IMR-90 (cell line): ENCODE measurements at regions not wholly inside any gene's neighbourhood (a gene's known extent, or its start where the extent isn't known, plus 50 kb on each side); places are given as distances from the start of the nearest gene placed in this dataset.

Source experiments
- ATAC-seq: fragments of 200-7000 bp; cut with Tn5 transposase; 2 replicates; pipeline ENCODE4 v1.9.1; 2020; ENCODE audit warnings: low read depth, mild to moderate bottlenecking, moderate library complexity
- BruUV-seq: library from RNA; stranded (reverse); fragments of 400-500 nt; replicated peaks from 2 replicates; lab custom pipeline; 2021; lab: Mats Ljungman, UMichigan
- CTCF ChIA-PET: fragments of 300-600 bp; formaldehyde crosslinking; extraction: SDS; loops from one replicate; lab custom pipeline; 2021; ENCODE audit warnings: antibody characterized with exemption; lab: Yijun Ruan, JAX
- POLR2A ChIA-PET: fragments of 300-600 bp; sonication (Branson Sonifier 250); formaldehyde crosslinking; loops from one replicate; lab custom pipeline; 2022; ENCODE audit warnings: antibody characterized with exemption; ENCODE audit not compliant: unreplicated experiment; lab: Charles Lee
- DNase-seq: peaks from one replicate; pipeline ENCODE4 v3.0.0; 2013
- H2AFZ ChIP-seq: replicated peaks from 2 replicates; pipeline ENCODE3; 2013; ENCODE audit warnings: low read length, mild to moderate bottlenecking; ENCODE audit not compliant: poor library complexity
- H2AK5ac ChIP-seq: 2 replicates; pipeline ENCODE4 v1.6.1; 2013; ENCODE audit warnings: low read depth, low read length, inconsistent platforms
- H2AK9ac ChIP-seq: replicated peaks from 2 replicates; pipeline ENCODE3; 2013; ENCODE audit warnings: mild to moderate bottlenecking, low read depth, low read length, moderate library complexity; ENCODE audit not compliant: poor library complexity
- H2BK120ac ChIP-seq: 2 replicates; pipeline ENCODE4 v1.6.1; 2013; ENCODE audit warnings: low read depth, low read length, inconsistent platforms
- H2BK15ac ChIP-seq: 3 replicates; pipeline ENCODE4 v1.6.1; 2013; ENCODE audit warnings: low read depth, low read length, inconsistent platforms
- H2BK20ac ChIP-seq: 2 replicates; pipeline ENCODE4 v1.6.1; 2013; ENCODE audit warnings: low read depth, mild to moderate bottlenecking, inconsistent platforms, low read length, moderate library complexity
- H2BK5ac ChIP-seq: 2 replicates; pipeline ENCODE4 v1.6.1; 2013; ENCODE audit warnings: mild to moderate bottlenecking, low read depth, low read length, inconsistent platforms; ENCODE audit not compliant: poor library complexity, severe bottlenecking
- H3K14ac ChIP-seq: replicated peaks from 2 replicates; pipeline ENCODE4 v1.6.1; 2013; ENCODE audit warnings: low read depth, low read length, inconsistent platforms
- H3K18ac ChIP-seq: 2 replicates; pipeline ENCODE4 v1.6.1; 2013; ENCODE audit warnings: low read depth, low read length, control low read depth
- H3K23ac ChIP-seq: 2 replicates; pipeline ENCODE4 v1.6.1; 2013; ENCODE audit warnings: low read depth, low read length, inconsistent platforms
- H3K27ac ChIP-seq: 2 replicates; pipeline ENCODE4 v1.5.1; 2013; ENCODE audit warnings: mild to moderate bottlenecking, control low read depth, low read length; ENCODE audit not compliant: insufficient read depth
- H3K27me3 ChIP-seq: 2 replicates; pipeline ENCODE4 v1.6.1; 2013; ENCODE audit warnings: low read length; ENCODE audit not compliant: control insufficient read depth, insufficient read depth
- H3K36me3 ChIP-seq: 2 replicates; pipeline ENCODE4 v1.6.1; 2013; ENCODE audit warnings: low read length, mixed read lengths; ENCODE audit not compliant: control insufficient read depth, insufficient read depth
- H3K4ac ChIP-seq: 2 replicates; pipeline ENCODE4 v1.6.1; 2013; ENCODE audit warnings: low read depth, low read length, inconsistent platforms
- H3K4me1 ChIP-seq: 2 replicates; pipeline ENCODE4 v1.6.1; 2013; ENCODE audit warnings: low read length, mixed read lengths; ENCODE audit not compliant: control insufficient read depth, insufficient read depth
- H3K4me2 ChIP-seq: 2 replicates; pipeline ENCODE4 v1.6.1; 2013; ENCODE audit warnings: low read depth, mild to moderate bottlenecking, control low read depth, low read length, moderate library complexity
- H3K4me3 ChIP-seq: 2 replicates; pipeline ENCODE4 v1.5.1; 2013; ENCODE audit warnings: low read depth, mild to moderate bottlenecking, control low read depth, low read length, moderate library complexity; ENCODE audit not compliant: insufficient read depth
- H3K56ac ChIP-seq: 2 replicates; pipeline ENCODE4 v1.6.1; 2013; ENCODE audit warnings: low read length, inconsistent platforms; ENCODE audit not compliant: insufficient read depth; ENCODE audit errors: extremely low read depth
- H3K79me1 ChIP-seq, 2 experiments: 2 replicates each; pipeline ENCODE4 v1.6.1; 2013; ENCODE audit warnings: low read length in 2 of 2, inconsistent platforms in 1 of 2, low read depth in 1 of 2
- H3K9ac ChIP-seq: 2 replicates; pipeline ENCODE4 v1.6.1; 2013; ENCODE audit warnings: low read depth, low read length, control low read depth
- H3K9me1 ChIP-seq: 2 replicates; pipeline ENCODE4 v1.6.1; 2013; ENCODE audit warnings: low read length, inconsistent platforms; ENCODE audit not compliant: insufficient read depth
- H3K9me3 ChIP-seq: 2 replicates; pipeline ENCODE4 v1.6.1; 2013; ENCODE audit warnings: low read length; ENCODE audit not compliant: control insufficient read depth, insufficient read depth
- H4K20me1 ChIP-seq: 2 replicates; pipeline ENCODE4 v1.6.1; 2013; ENCODE audit warnings: low read length, inconsistent platforms; ENCODE audit not compliant: insufficient read depth
- H4K5ac ChIP-seq: 2 replicates; pipeline ENCODE4 v1.6.1; 2013; ENCODE audit warnings: mild to moderate bottlenecking, low read depth, low read length, control low read depth
- H4K8ac ChIP-seq, 2 experiments: 2 replicates each; pipeline ENCODE4 v1.6.1; 2013; ENCODE audit warnings: low read depth in 2 of 2, low read length in 2 of 2, control low read depth in 1 of 2, inconsistent platforms in 1 of 2
- H4K91ac ChIP-seq: 2 replicates; pipeline ENCODE4 v1.6.1; 2013; ENCODE audit warnings: low read depth, low read length, inconsistent platforms; ENCODE audit not compliant: insufficient read depth
- BHLHE40 ChIP-seq: fragments of 150-350 bp; IDR thresholded peaks from 2 replicates; pipeline ENCODE4 v1.6.1; 2016; ENCODE audit warnings: mild to moderate bottlenecking, low read depth, low read length
- CEBPB ChIP-seq: IDR thresholded peaks from 2 replicates; pipeline ENCODE4 v1.6.1; 2012; ENCODE audit warnings: low read depth, low read length, improper control_type of control experiment
- CHD1 ChIP-seq: IDR thresholded peaks from 2 replicates; pipeline ENCODE4 v1.6.1; 2012; ENCODE audit warnings: low read depth, low read length, improper control_type of control experiment
- CTCF ChIP-seq: conservative IDR thresholded peaks from 2 replicates; pipeline ENCODE4 v1.5.1; 2012; ENCODE audit warnings: mild to moderate bottlenecking, low read depth, low read length, improper control_type of control experiment
- ELK1 ChIP-seq: fragments of 150-350 bp; IDR thresholded peaks from 2 replicates; pipeline ENCODE4 v1.6.1; 2016; ENCODE audit warnings: low read depth, mild to moderate bottlenecking, low read length, moderate library complexity, borderline replicate concordance
- FOS ChIP-seq: fragments of 150-350 bp; IDR thresholded peaks from 2 replicates; pipeline ENCODE4 v1.6.1; 2016; ENCODE audit warnings: low read depth, low read length
- MAZ ChIP-seq: IDR thresholded peaks from 2 replicates; pipeline ENCODE4 v1.6.1; 2012; ENCODE audit warnings: low read depth, mild to moderate bottlenecking, low read length, improper control_type of control experiment, moderate library complexity, borderline replicate concordance
- MXI1 ChIP-seq: IDR thresholded peaks from 2 replicates; pipeline ENCODE4 v1.6.1; 2012; ENCODE audit warnings: low read depth, mild to moderate bottlenecking, low read length, moderate library complexity, borderline replicate concordance
- NFE2L2 ChIP-seq: fragments of 150-350 bp; IDR thresholded peaks from 2 replicates; pipeline ENCODE4 v1.6.1; 2016; ENCODE audit warnings: low read depth, mild to moderate bottlenecking, low read length
- POLR2A ChIP-seq: IDR thresholded peaks from 2 replicates; pipeline ENCODE4 v1.6.1; 2012; ENCODE audit warnings: mild to moderate bottlenecking, low read depth, low read length
- RAD21 ChIP-seq: IDR thresholded peaks from 2 replicates; pipeline ENCODE4 v1.6.1; 2012; ENCODE audit warnings: low read length, improper control_type of control experiment
- RCOR1 ChIP-seq: IDR thresholded peaks from 2 replicates; pipeline ENCODE4 v1.6.1; 2012; ENCODE audit warnings: mild to moderate bottlenecking, low read length, improper control_type of control experiment; ENCODE audit not compliant: insufficient replicate concordance
- RFX5 ChIP-seq: IDR thresholded peaks from 2 replicates; pipeline ENCODE4 v1.8.0; 2012; ENCODE audit warnings: low read depth, mild to moderate bottlenecking, low read length, moderate library complexity
- SMC3 ChIP-seq: fragments of 150-350 bp; IDR thresholded peaks from 2 replicates; pipeline ENCODE4 v1.6.1; 2016; ENCODE audit warnings: low read depth, mild to moderate bottlenecking, antibody characterized with exemption, low read length, moderate library complexity
- USF2 ChIP-seq: fragments of 150-350 bp; IDR thresholded peaks from 2 replicates; pipeline ENCODE4 v1.6.1; 2017; ENCODE audit warnings: mild to moderate bottlenecking, antibody characterized with exemption, low read length, low read depth
- WGBS, 2 experiments: methylation state at CpG; one replicate each; pipeline versions ENCODE4 v1.1.5 to v1.1.7; 2013; ENCODE audit warnings: missing lambda C conversion rate in 2 of 2; ENCODE audit not compliant: insufficient read length in 1 of 2; ENCODE audit errors: extremely low coverage in 2 of 2; 5-methylcytosine and 5-hydroxymethylcytosine counted together
- dilution Hi-C: fragments of 300-500 bp; cut with HindIII; formaldehyde crosslinking; loops from one replicate; pipeline ENCODE4 v1.14.3; 2018; ENCODE audit warnings: low sequenced_read_pairs; ENCODE audit not compliant: unreplicated experiment
- in situ Hi-C: fragments of 300-500 bp; cut with MboI; formaldehyde crosslinking; loops from 3 replicates; pipeline ENCODE4 v1.14.3; 2019; ENCODE audit warnings: low sequenced_read_pairs, inconsistent platforms, mixed read lengths
- intact Hi-C: fragments of 100-400 bp; cut with micrococcal nuclease; formaldehyde crosslinking; loops from 2 replicates; pipeline ENCODE4 v1.10.0; 2022

- H3K9me1 ChIP-seq, result no peaks in the 10 kb centered on the region; the same call in 1 of the 2 replicates
- no peaks in the 10 kb centered on the region for H4K20me1 ChIP-seq
- no peak overlapping the region for H2AFZ ChIP-seq
- H3K9ac ChIP-seq, result no peak overlapping the region
- H2BK5ac ChIP-seq, result no peak overlapping the region
- POLR2A ChIA-PET, result no interaction called here
- no peak overlapping the region for H2AK5ac ChIP-seq
- no peak overlapping the region for H3K14ac ChIP-seq
- no peak overlapping the region for H3K56ac ChIP-seq
- no peak overlapping the region for H3K18ac ChIP-seq
- H4K5ac ChIP-seq, result no peak overlapping the region
- 89% methylated on average over 4 of the region's 5 CpGs; no CpG with 5 or more reads in 1 of the 2 experiments for WGBS, 2 experiments
- H3K23ac ChIP-seq, result no peak overlapping the region
- H2BK20ac ChIP-seq, result no peak overlapping the region
- H3K27me3 ChIP-seq, result peaks cover 10% of the 10 kb centered on the region
- DNase-seq (no peak), ATAC-seq (no peak)
- BruUV-seq, result no TSS peak
- H2BK120ac ChIP-seq, result no peak overlapping the region
- H3K4ac ChIP-seq, result no peak overlapping the region
- H4K8ac ChIP-seq, result no peak overlapping the region
- dilution Hi-C loops, result no loop called here
- no peaks in the 10 kb centered on the region for H3K9me3 ChIP-seq
- H3K27ac ChIP-seq, result no peak overlapping the region
- H3K79me1 ChIP-seq, result no peaks in the 10 kb centered on the region
- H3K4me1 ChIP-seq, result no peaks in the 10 kb centered on the region
- no peaks in the 10 kb centered on the region for H3K36me3 ChIP-seq
- intact Hi-C loops, result no loop called here
- CTCF ChIA-PET, result no interaction called here
- H3K4me3 ChIP-seq, result no peak overlapping the region
- no peak overlapping the region for H4K91ac ChIP-seq
- TF ChIP-seq FOS (no peak), RCOR1 (no peak), SMC3 (no peak), RAD21 (no peak), CTCF (no peak), POLR2A (no peak), NFE2L2 (no peak), RFX5 (no peak), MAZ (no peak), ELK1 (no peak), MXI1 (no peak), USF2 (no peak), CHD1 (no peak), BHLHE40 (no peak), CEBPB (no peak)
- no peak overlapping the region for H2AK9ac ChIP-seq
- no peak overlapping the region for H2BK15ac ChIP-seq
- H3K4me2 ChIP-seq, result no peak overlapping the region
- in situ Hi-C loops, result no loop called here
These were observed 98.5 kb upstream of the UMPS start for GRCh38 chr3:124631727-124632126.
